ENCODE measurements at regions not wholly inside any gene's neighbourhood (a gene's known extent, or its start where the extent isn't known, plus 50 kb on each side); places are given as distances from the start of the nearest gene placed in this dataset.

GRCh38 chr4:181272422-181272821 is 970.8 kb upstream of the TENM3 start:
- H3K9me3 ChIP-seq, result no peaks in the 10 kb centered on the region
- TF ChIP-seq POLR2A (IDR thresholded peaks at IDR 0.05), result no peak
- TF ChIP-seq CTCF (IDR thresholded peaks at IDR 0.05), result no peak
- no peaks in the 10 kb centered on the region for H3K27me3 ChIP-seq
- intact Hi-C loops (cut with DNase I), result no loop called here
- no peak for ATAC-seq
- WGBS, 2 donors, result 62 to 65% methylated on average over 4 of the region's 4 CpGs
- H3K4me1 ChIP-seq, result no peaks in the 10 kb centered on the region
- H3K4me3 ChIP-seq, result no peak overlapping the region
- no peak for DNase-seq
- no peaks in the 10 kb centered on the region for H3K36me3 ChIP-seq (replicated peaks in 1 of 2; ENCODE audit: insufficient read depth in 1 of 2, low read depth in 2 of 2)
- H3K27ac ChIP-seq, result no peak overlapping the region

DNA sequence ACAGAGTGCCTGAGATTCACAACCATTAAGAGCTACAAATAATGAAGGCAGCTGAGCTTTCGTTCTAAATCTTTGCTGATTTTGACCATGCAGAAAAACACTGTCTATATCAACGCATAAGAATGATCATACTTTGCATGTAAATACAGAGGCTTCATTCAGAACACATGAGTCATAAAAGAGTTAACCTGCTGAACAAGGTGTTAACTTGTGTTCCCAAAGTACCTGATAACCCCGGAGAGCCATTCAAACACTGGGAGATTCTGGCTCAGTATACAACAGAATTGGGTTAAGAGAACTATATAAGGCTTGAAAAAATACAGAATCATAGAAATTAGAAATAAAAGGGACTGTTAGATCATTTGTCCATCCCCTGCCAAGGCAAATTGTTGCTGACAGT is 964.3 kb upstream of the TENM3 start:
- intact Hi-C loops (cut with DNase I), result no loop called here
- Histone ChIP-seq H3K27me3 (no peaks in the 10 kb centered on the region), H3K9me3 (no peaks in the 10 kb centered on the region), H3K4me1 (no peaks in the 10 kb centered on the region), H3K36me3 (replicated peaks in 1 of 2; ENCODE audit: insufficient read depth in 1 of 2, low read depth in 2 of 2) (no peaks in the 10 kb centered on the region), H3K4me3 (no peak overlapping the region), H3K27ac (no peak overlapping the region)
- 16 to 28% methylated on average over 3 of the region's 3 CpGs for WGBS, 2 donors
- TF ChIP-seq POLR2A (IDR thresholded peaks at IDR 0.05) (no peak), CTCF (IDR thresholded peaks at IDR 0.05) (no peak)
- ATAC-seq (no peak), DNase-seq (no peak)

GRCh38 chr4:181281451-181281850 is 961.8 kb upstream of the TENM3 start:
- WGBS, 2 donors, result 70 to 73% methylated on average over 9 of the region's 9 CpGs
- TF ChIP-seq POLR2A (IDR thresholded peaks at IDR 0.05) (no peak), CTCF (IDR thresholded peaks at IDR 0.05) (no peak)
- no peak overlapping the region for H3K4me3 ChIP-seq
- H3K9me3 ChIP-seq, result no peaks in the 10 kb centered on the region
- H3K4me1 ChIP-seq, result no peaks in the 10 kb centered on the region
- intact Hi-C loops (cut with DNase I), result no loop called here
- DNase-seq, result no peak
- no peak for ATAC-seq
- no peaks in the 10 kb centered on the region for H3K27me3 ChIP-seq
- H3K36me3 ChIP-seq (replicated peaks in 1 of 2; ENCODE audit: insufficient read depth in 1 of 2, low read depth in 2 of 2), result no peaks in the 10 kb centered on the region
- no peak overlapping the region for H3K27ac ChIP-seq

- no peaks in the 10 kb centered on the region for H3K4me1 ChIP-seq
- H3K36me3 ChIP-seq (replicated peaks in 1 of 2; ENCODE audit: insufficient read depth in 1 of 2, low read depth in 2 of 2), result no peaks in the 10 kb centered on the region
- TF ChIP-seq CTCF (IDR thresholded peaks at IDR 0.05) (no peak), POLR2A (IDR thresholded peaks at IDR 0.05) (no peak)
- intact Hi-C loops (cut with DNase I), result no loop called here
- H3K9me3 ChIP-seq, result no peaks in the 10 kb centered on the region
- DNase-seq (no peak), ATAC-seq (no peak)
- 24 to 29% methylated on average over 7 of the region's 7 CpGs for WGBS, 2 donors
- no peak overlapping the region for H3K4me3 ChIP-seq
- H3K27me3 ChIP-seq, result no peaks in the 10 kb centered on the region
- H3K27ac ChIP-seq, result no peak overlapping the region
Observed at GRCh38 chr4:181289198-181289597, 954.0 kb upstream of the TENM3 start.

GRCh38 chr4:181291615-181292014 is 951.6 kb upstream of the TENM3 start:
- 72 to 80% methylated on average over 5 of the region's 5 CpGs for WGBS, 2 donors
- H3K9me3 ChIP-seq, result no peaks in the 10 kb centered on the region

More at GRCh38 chr4:181291615-181292014, 951.6 kb upstream of the TENM3 start:
- intact Hi-C loops (cut with DNase I), result no loop called here
- no peak for TF ChIP-seq CTCF (IDR thresholded peaks at IDR 0.05)
- TF ChIP-seq POLR2A (IDR thresholded peaks at IDR 0.05), result no peak
- no peak for DNase-seq
- no peaks in the 10 kb centered on the region for H3K4me1 ChIP-seq
- H3K27ac ChIP-seq, result no peak overlapping the region
- no peaks in the 10 kb centered on the region for H3K27me3 ChIP-seq
- ATAC-seq, result no peak
- no peak overlapping the region for H3K4me3 ChIP-seq
- no peaks in the 10 kb centered on the region for H3K36me3 ChIP-seq (replicated peaks in 1 of 2; ENCODE audit: insufficient read depth in 1 of 2, low read depth in 2 of 2)
